ENCODE measurements at regions not wholly inside any gene's neighbourhood (a gene's known extent, or its start where the extent isn't known, plus 50 kb on each side); places are given as distances from the start of the nearest gene placed in this dataset.
"Not testable (repeated sequence)": the region's sequence is repeated elsewhere in the genome, so short reads cannot be mapped to it uniquely, and the experiment has no call there.

DNA sequence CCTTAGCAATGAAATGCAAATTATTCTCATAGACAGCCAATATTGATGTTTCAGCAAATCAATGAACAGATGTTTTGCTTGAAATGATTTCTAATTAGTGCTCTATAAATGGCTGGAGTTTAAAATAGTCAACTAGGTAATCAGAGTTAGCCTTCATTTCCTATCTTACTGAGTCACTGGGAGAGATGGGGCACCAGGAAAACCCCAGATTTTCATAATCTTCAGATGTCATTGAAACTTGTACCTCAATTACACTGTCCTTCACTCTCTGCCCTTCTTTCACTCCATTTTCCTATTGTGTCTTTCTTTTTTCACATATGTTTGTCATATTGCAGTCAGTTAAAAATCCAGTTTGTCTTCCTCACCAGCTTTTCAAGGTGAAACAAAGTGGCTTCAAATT lies 92.7 kb downstream of the C12orf75 start:
- no peak for FAIRE-seq

DNA sequence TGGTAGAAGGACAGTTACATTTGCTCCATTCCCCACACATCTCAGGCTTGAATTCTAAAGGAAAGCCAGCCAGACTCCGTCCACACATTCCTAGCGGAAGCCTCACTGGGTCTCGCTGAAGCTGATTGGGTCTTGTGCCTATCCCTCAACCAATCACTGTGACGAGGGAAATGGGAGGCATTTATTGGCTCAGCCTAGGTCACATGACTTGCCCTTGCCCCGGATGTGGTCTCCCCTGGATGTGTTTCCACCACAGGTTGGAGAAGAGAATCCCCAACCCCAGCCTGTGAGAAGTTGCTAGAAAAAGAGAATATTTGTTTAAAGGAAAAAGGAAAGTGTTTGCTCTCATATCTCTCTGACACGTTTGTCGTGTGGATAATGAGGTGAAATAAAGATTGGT lies 93.4 kb downstream of the C12orf75 start:
- FAIRE-seq: no peak

DNA sequence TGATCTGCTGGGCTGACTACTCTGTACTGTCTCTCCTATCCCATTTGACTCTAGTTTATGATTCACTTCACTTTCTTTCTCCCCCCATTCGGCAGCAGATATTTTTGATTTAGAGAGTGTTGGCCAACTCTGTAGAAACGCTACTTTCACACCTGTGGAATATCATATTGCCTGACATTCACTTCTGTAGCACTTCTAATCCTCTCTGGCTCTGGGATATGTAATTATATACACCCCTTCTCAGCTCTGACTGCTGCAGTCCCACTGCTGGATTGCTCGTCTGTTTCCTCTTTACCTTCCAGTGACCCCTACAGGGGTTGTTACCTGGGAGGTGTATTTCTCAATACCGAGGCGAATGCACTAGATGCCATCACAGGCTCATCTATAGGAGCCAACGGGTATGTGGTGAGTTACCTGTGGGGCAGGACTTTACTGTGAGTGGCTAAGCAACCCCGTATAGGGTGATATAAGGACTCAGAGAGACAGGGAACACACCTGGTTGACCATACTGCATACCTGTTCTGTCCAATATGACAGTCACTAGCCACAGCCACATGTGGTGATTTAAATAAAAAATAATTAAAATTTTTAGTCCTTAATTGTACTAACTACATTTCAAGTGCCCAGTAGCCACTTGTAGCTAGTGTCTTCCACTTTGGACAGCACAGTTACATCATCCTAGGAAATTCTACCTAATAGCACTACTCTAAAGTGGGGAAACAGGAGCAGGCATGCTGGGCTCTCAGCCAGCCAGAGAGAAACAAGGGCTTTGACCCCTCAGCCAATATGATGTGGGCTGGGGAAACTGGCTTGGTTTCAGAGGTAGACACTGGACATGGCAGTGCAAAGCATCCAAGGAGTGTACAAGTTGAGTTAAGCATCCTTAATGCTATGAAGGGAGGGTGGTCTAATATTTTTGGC lies 95.0 kb downstream of the C12orf75 start:
- no peak for FAIRE-seq

DNA sequence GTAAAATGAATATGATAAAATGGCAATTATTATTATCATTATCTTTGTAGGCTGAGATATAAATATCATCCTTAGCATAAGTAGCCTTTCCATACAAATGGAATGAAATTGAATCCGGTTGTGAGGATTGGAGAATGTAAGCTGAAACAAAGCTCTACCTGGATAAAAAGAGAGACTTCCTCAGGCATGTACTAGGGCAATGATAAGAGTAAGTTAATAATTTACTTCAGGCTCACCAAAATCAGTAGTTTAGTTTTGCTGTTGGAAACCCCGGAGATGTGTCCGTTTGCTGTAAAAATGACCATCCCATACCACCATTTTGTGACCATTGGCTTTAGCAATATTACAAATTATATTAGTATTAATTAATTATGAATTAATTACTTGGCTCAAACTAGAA lies 96.3 kb downstream of the C12orf75 start:
- no peak for FAIRE-seq

GRCh38 chr12:105427883-105428282 lies 97.4 kb downstream of the C12orf75 start:
- no peak for FAIRE-seq

GRCh38 chr12:105428793-105429395 lies 98.4 kb downstream of the C12orf75 start:
- FAIRE-seq: no peak

- FAIRE-seq: no peak
Measured at GRCh38 chr12:105429511-105429910, 99.0 kb downstream of the C12orf75 start.

GRCh38 chr12:105431537-105432100 lies 101.1 kb downstream of the C12orf75 start:
- no peak for FAIRE-seq

GRCh38 chr12:105433804-105434203 lies 103.3 kb downstream of the C12orf75 start:
- no peak for FAIRE-seq

DNA sequence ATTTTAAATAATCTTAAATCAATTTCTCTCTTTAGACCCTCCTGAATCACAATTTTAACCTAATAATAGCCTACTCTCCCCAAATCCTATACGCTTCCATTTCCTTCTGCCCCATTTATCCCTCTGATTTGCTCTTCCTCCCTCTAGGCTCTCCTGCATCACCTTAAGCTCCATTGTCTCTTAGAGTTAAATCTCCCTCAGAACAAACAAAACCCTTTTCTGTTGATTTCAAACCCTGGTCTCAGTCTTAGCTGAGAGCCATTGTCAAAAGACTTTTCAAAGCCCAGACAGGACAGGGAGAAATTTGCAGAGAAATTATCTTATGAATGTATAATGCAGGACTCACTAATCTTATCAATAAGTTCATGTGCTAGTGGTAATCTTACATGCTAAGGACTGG lies 106.1 kb downstream of the C12orf75 start:
- FAIRE-seq: no peak

GRCh38 chr12:105440037-105440664 lies 109.7 kb downstream of the C12orf75 start:
- no peak for FAIRE-seq

- no peak for FAIRE-seq
Measured at GRCh38 chr12:105443802-105444652, 113.5 kb downstream of the C12orf75 start.

GRCh38 chr12:105444653-105445102 lies 114.2 kb downstream of the C12orf75 start:
- no peak for FAIRE-seq

- FAIRE-seq: no peak
Measured at GRCh38 chr12:105445249-105445648, 114.8 kb downstream of the C12orf75 start.

DNA sequence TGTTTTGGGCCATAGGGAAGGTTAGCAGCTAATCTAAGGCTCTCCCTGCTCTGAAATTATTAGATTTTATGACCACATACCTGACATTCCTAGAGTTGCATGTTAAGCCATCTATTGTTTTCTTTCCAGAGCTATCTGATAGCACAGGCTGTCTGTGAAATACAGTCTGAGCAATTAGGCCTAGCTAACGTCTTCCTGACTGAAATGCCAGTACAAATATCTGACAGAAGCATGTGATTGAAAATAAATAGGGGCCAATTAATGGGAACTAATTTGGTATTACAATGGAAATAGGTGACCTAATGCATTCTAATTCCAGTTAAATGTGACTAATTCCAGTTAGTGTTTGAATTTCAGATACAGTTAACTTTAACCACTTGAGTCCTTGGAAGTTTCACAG lies 115.2 kb downstream of the C12orf75 start:
- no peak for FAIRE-seq

- not testable (repeated sequence) for FAIRE-seq
Measured at GRCh38 chr12:105446460-105446859, 116.0 kb downstream of the C12orf75 start.

- FAIRE-seq: no peak
Measured at GRCh38 chr12:105449431-105449830, 118.9 kb downstream of the C12orf75 start.

DNA sequence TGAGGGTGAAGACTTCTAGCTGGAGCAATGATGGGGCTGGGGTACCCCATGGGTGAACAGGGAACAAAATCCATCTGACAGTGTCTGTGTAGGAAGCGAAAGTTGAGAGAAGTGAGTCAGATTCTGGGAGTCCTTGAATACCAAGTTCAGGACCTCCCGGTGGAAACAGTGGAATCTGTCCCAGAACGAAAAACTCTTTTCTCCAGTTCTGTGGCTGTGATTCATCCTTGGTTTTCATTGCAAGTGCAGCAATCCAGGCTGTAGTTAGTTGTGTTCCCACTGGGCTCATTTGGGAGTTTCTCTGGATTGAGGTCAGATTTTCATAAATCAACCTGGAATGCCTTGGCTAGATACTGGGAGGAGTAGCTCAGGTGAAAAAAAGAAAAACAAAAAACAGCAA lies 120.7 kb downstream of the C12orf75 start:
- FAIRE-seq: no peak

GRCh38 chr12:105451798-105452197 lies 121.3 kb downstream of the C12orf75 start:
- FAIRE-seq: no peak

- no peak for FAIRE-seq
Measured at GRCh38 chr12:105453316-105453715, 122.8 kb downstream of the C12orf75 start.

DNA sequence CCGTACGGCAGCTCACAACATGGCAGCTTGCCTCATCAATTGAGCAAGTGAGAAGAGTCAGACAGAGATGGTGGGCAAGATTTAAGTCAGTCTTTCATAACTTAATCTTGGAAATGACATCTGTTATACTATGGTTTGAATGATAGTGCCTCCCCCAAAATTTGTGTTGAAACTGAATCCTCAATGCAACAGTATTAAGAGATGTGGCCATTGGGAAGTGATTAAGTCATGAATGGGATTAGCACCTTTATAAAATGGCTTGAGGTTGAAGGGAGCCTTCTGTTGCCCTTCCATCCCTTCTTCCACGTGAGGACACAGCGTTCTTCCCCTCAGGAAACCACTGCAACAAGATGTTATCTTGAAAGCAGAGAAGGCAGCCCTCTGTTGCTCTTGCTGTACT lies 124.2 kb downstream of the C12orf75 start:
- no peak for FAIRE-seq

GRCh38 chr12:105455261-105455660 lies 124.8 kb downstream of the C12orf75 start:
- no peak for FAIRE-seq
